ENCODE measurements at regions not wholly inside any gene's neighbourhood (a gene's known extent, or its start where the extent isn't known, plus 50 kb on each side); places are given as distances from the start of the nearest gene placed in this dataset.

DNA sequence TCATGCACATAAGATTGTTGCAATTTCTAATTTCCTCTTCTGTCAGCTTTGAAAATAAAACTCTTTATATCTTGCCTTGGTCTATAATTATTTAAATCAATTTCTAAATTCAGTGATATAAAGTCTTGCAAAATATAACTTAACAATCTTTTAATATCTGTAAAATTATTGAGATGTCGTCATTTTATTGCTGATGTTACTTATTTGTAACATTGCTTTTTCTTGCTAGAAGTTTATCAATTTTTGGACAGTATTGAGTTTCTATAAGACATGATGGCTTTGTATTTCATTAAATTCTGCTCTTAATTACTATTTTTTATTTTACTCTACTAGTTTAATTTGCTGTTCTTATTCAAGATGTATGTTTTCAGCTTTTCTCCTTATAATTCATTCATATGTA is 1036.5 kb downstream of the TMEM182 start:
- WGBS (ENCODE audit: insufficient coverage, low coverage, low lambda C conversion rate, missing lambda C conversion rate) = 50% methylated on average over 1 of the region's 1 CpG
- Histone ChIP-seq H3K4me3 (no peak overlapping the region), H3K27me3 (no peaks in the 10 kb centered on the region), H3K4me1 (no peaks in the 10 kb centered on the region), H3K36me3 (no peaks in the 10 kb centered on the region), H3K27ac (no peak overlapping the region), H3K9me3 (no peaks in the 10 kb centered on the region)
- TF ChIP-seq, protein P1, sequence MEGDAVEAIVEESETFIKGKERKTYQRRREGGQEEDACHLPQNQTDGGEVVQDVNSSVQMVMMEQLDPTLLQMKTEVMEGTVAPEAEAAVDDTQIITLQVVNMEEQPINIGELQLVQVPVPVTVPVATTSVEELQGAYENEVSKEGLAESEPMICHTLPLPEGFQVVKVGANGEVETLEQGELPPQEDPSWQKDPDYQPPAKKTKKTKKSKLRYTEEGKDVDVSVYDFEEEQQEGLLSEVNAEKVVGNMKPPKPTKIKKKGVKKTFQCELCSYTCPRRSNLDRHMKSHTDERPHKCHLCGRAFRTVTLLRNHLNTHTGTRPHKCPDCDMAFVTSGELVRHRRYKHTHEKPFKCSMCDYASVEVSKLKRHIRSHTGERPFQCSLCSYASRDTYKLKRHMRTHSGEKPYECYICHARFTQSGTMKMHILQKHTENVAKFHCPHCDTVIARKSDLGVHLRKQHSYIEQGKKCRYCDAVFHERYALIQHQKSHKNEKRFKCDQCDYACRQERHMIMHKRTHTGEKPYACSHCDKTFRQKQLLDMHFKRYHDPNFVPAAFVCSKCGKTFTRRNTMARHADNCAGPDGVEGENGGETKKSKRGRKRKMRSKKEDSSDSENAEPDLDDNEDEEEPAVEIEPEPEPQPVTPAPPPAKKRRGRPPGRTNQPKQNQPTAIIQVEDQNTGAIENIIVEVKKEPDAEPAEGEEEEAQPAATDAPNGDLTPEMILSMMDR (IDR thresholded peaks at IDR 0.05) = no peak
- no peak for TF ChIP-seq POLR2A (IDR thresholded peaks at IDR 0.05)
- intact Hi-C loops (cut with DNase I) = no loop called here
- ATAC-seq = no peak
- no peak for DNase-seq

DNA sequence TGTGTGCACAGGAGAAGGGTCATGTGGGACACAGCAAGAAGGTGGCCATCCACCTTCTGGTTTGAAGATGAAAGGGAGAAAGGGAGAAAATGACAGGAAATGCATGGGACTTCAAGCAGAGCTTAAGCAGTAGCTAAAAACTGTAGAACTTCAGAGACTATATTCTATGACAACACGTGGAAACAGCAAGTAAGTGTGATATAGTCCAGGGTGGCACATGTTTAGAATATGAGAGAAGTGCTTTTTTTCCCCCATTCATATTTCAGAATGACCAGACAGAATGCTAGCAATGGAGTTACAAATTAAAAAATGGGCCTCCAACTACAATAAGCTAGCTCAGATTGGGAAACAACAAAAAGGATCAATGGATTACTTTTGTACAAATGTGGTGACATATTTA is 1042.2 kb downstream of the TMEM182 start:
- Histone ChIP-seq H3K4me3 (no peak overlapping the region), H3K27me3 (no peaks in the 10 kb centered on the region), H3K9me3 (no peaks in the 10 kb centered on the region), H3K4me1 (no peaks in the 10 kb centered on the region), H3K27ac (no peak overlapping the region), H3K36me3 (no peaks in the 10 kb centered on the region)
- intact Hi-C loops (cut with DNase I) = no loop called here
- ATAC-seq = no peak
- 33% methylated on average over 1 of the region's 1 CpG for WGBS (ENCODE audit: insufficient coverage, low coverage, low lambda C conversion rate, missing lambda C conversion rate)
- TF ChIP-seq POLR2A (IDR thresholded peaks at IDR 0.05) = no peak
- TF ChIP-seq, protein P1 (IDR thresholded peaks at IDR 0.05) = no peak
- DNase-seq = no peak

DNA sequence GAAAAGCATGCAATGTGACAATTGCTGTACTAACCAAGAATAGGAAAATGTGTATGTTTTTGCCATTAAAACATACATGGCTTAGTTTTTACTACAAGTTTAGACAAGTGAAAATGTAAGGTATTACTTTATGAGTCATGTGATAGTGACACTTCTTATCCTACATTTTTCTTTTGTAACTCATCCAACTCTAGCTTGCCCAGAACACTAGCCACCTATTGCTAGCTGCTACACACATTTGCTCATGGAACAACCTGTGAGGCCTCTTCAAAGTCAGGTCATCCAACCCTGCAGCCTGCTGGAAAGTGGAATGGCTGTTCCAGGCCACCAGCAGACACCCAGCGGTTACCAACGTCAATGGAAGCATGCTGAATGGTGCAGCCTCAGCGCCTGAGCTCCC is 1043.9 kb downstream of the TMEM182 start:
- H3K36me3 ChIP-seq = no peaks in the 10 kb centered on the region
- no peaks in the 10 kb centered on the region for H3K4me1 ChIP-seq
- DNase-seq (no peak), ATAC-seq (no peak)
- H3K27me3 ChIP-seq = no peaks in the 10 kb centered on the region
- 83% methylated on average over 2 of the region's 3 CpGs for WGBS (ENCODE audit: insufficient coverage, low coverage, low lambda C conversion rate, missing lambda C conversion rate)
- intact Hi-C loops (cut with DNase I) = no loop called here
- TF ChIP-seq, protein P1 (IDR thresholded peaks at IDR 0.05) = no peak
- no peak for TF ChIP-seq POLR2A (IDR thresholded peaks at IDR 0.05)
- no peak overlapping the region for H3K4me3 ChIP-seq
- H3K27ac ChIP-seq = no peak overlapping the region
- H3K9me3 ChIP-seq = no peaks in the 10 kb centered on the region

DNA sequence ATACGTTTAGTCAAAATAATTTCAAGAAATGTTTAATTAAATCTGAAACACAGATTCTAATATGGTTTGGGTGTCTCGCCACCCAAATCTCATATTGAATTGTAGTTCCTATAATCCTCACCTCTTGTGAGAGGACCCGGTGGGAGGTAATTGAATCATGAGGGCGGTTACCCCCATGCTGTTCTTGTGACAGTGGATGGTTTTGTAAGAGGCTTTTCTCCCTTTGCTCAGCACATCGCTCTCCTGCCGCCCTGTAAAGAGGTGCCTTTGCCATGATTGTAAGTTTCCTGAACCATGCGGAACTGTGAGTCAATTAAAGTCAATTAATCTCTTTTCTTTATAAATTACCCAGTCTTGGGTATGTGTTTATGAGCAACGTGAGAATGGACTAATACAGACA is 1045.1 kb upstream of the POU3F3 start:
- H3K36me3 ChIP-seq = no peaks in the 10 kb centered on the region
- H3K9me3 ChIP-seq = no peaks in the 10 kb centered on the region
- 68% methylated on average over 8 of the region's 8 CpGs for WGBS (ENCODE audit: insufficient coverage, low coverage, low lambda C conversion rate, missing lambda C conversion rate)
- ATAC-seq (no peak), DNase-seq (no peak)
- intact Hi-C loops (cut with DNase I) = no loop called here
- H3K27ac ChIP-seq = no peak overlapping the region
- H3K4me3 ChIP-seq = no peak overlapping the region
- no peak for TF ChIP-seq POLR2A (IDR thresholded peaks at IDR 0.05)
- TF ChIP-seq, protein P1 (IDR thresholded peaks at IDR 0.05) = no peak
- H3K4me1 ChIP-seq = no peaks in the 10 kb centered on the region
- no peaks in the 10 kb centered on the region for H3K27me3 ChIP-seq

DNA sequence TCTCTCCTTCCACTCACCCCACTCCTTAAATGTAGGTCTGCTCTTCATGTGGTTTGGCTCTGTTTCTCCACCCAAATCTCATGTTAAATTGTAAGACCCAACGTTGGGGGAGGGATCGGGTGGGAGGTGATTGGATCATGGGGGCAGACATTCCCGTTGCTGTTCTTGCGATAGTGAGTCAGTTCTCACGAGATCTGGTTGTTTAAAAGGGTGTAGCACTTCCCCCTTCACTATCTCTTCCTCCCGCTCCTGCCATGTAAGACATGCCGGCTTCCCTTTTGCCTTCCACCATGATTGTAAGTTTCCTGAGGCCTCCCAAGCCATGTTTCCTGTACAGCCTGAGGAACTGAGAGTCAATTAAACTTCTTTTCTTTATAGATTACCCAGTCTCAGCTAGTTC is 1044.5 kb upstream of the POU3F3 start:
- no peak overlapping the region for H3K27ac ChIP-seq

More for the DNA sequence above, 1044.5 kb upstream of the POU3F3 start:
- intact Hi-C loops (cut with DNase I) = no loop called here
- TF ChIP-seq, protein P1 (IDR thresholded peaks at IDR 0.05) = no peak
- no peak for TF ChIP-seq POLR2A (IDR thresholded peaks at IDR 0.05)
- Histone ChIP-seq H3K36me3 (no peaks in the 10 kb centered on the region), H3K4me3 (no peak overlapping the region), H3K4me1 (no peaks in the 10 kb centered on the region), H3K9me3 (no peaks in the 10 kb centered on the region), H3K27me3 (no peaks in the 10 kb centered on the region)
- ATAC-seq (no peak), DNase-seq (no peak)
- 43% methylated on average over 7 of the region's 7 CpGs for WGBS (ENCODE audit: insufficient coverage, low coverage, low lambda C conversion rate, missing lambda C conversion rate)
